Neural cell (in vitro differentiated cells): ENCODE measurements at regions not wholly inside any gene's neighbourhood (a gene's known extent, or its start where the extent isn't known, plus 50 kb on each side); places are given as distances from the start of the nearest gene placed in this dataset.

Source experiments
- H2AFZ ChIP-seq: fragments of 200-600, 300-800 bp; sonication (generic), shearing (Covaris generic); 2 replicates; pipeline ENCODE4 v1.6.0; 2014; ENCODE audit warnings: low read depth, mild to moderate bottlenecking, antibody characterized with exemption, low read length, moderate library complexity
- H3F3A ChIP-seq: fragments of 200-600 bp; shearing (Covaris generic); 2 replicates; pipeline ENCODE4 v1.6.1; 2016; ENCODE audit warnings: mild to moderate bottlenecking, moderate library complexity, mixed read lengths, antibody characterized with exemption, low read length; ENCODE audit not compliant: insufficient read depth, poor library complexity, severe bottlenecking
- H3K27ac ChIP-seq: fragments of 200-600, 300-800 bp; sonication (generic), shearing (Covaris generic); 2 replicates; pipeline ENCODE4 v1.5.1; 2014; ENCODE audit warnings: mild to moderate bottlenecking, low read length, moderate library complexity
- H3K27me3 ChIP-seq: fragments of 300-800, 200-600 bp; sonication (generic), shearing (Covaris generic); 2 replicates; pipeline ENCODE4 v1.6.0; 2014; ENCODE audit warnings: mild to moderate bottlenecking, low read depth, low read length, moderate library complexity; ENCODE audit not compliant: insufficient read depth
- H3K36me3 ChIP-seq: fragments of 300-800, 200-600 bp; sonication (generic), shearing (Covaris generic); 2 replicates; pipeline ENCODE4 v1.5.1; 2014; ENCODE audit warnings: mild to moderate bottlenecking, antibody characterized with exemption, low read length, moderate library complexity; ENCODE audit not compliant: insufficient read depth
- H3K4me2 ChIP-seq: fragments of 300-800, 200-600 bp; sonication (generic), shearing (Covaris generic); 2 replicates; pipeline ENCODE4 v1.6.0; 2014; ENCODE audit warnings: mild to moderate bottlenecking, low read length
- H3K4me3 ChIP-seq: fragments of 300-800, 200-600 bp; sonication (generic), shearing (Covaris generic); 2 replicates; pipeline ENCODE4 v1.5.1; 2014; ENCODE audit warnings: mild to moderate bottlenecking, low read length, moderate library complexity
- H3K79me2 ChIP-seq: fragments of 200-600 bp; shearing (Covaris generic); replicated peaks from 2 replicates; pipeline ENCODE4 v1.6.0; 2014; ENCODE audit warnings: mild to moderate bottlenecking, low read length, moderate library complexity; ENCODE audit not compliant: insufficient read depth
- H3K9ac ChIP-seq: fragments of 300-800, 200-600 bp; sonication (generic), shearing (Covaris generic); 2 replicates; pipeline ENCODE4 v1.6.1; 2016; ENCODE audit warnings: mild to moderate bottlenecking, low read length, mixed read lengths
- H3K9me2 ChIP-seq: fragments of 200-600 bp; shearing (Covaris generic); 2 replicates; pipeline ENCODE4 v1.6.1; 2016; ENCODE audit warnings: mild to moderate bottlenecking, low read length, mixed read lengths; ENCODE audit not compliant: insufficient read depth
- H3K9me3 ChIP-seq: fragments of 200-600, 300-800 bp; sonication (generic), shearing (Covaris generic); 2 replicates; pipeline ENCODE4 v1.6.1; 2016; ENCODE audit warnings: mild to moderate bottlenecking, mixed run types, low read length, moderate library complexity, mixed read lengths
- H4K20me1 ChIP-seq: fragments of 200-600 bp; shearing (Covaris generic); 2 replicates; pipeline ENCODE4 v1.6.1; 2016; ENCODE audit warnings: mild to moderate bottlenecking, mixed run types; ENCODE audit not compliant: insufficient read depth
- CTCF ChIP-seq: fragments of 450-650 bp; IDR thresholded peaks from 2 replicates; pipeline ENCODE4 v1.5.1; 2014; ENCODE audit warnings: antibody characterized with exemption, mild to moderate bottlenecking, moderate library complexity; ENCODE audit not compliant: poor library complexity, severe bottlenecking
- EP300 ChIP-seq: fragments of 450-650 bp; conservative IDR thresholded peaks from 2 replicates; pipeline ENCODE4 v1.6.1; 2014; ENCODE audit warnings: antibody characterized with exemption, mild to moderate bottlenecking, moderate library complexity; ENCODE audit not compliant: poor library complexity, severe bottlenecking
- EZH2 ChIP-seq: fragments of 200-600, 300-800 bp; shearing (Covaris generic), sonication (generic); IDR thresholded peaks from 2 replicates; pipeline ENCODE4 v1.6.1; 2014; ENCODE audit warnings: antibody characterized with exemption, low read length, borderline replicate concordance, mild to moderate bottlenecking; ENCODE audit not compliant: insufficient read depth, poor library complexity, severe bottlenecking
- MXI1 ChIP-seq: fragments of 450-650 bp; conservative IDR thresholded peaks from 2 replicates; pipeline ENCODE4 v1.6.1; 2014; ENCODE audit warnings: antibody characterized with exemption, mild to moderate bottlenecking; ENCODE audit not compliant: poor library complexity, severe bottlenecking
- POLR2AphosphoS5 ChIP-seq: IDR thresholded peaks from 2 replicates; pipeline ENCODE4 v1.6.1; 2012
- RAD21 ChIP-seq: fragments of 450-650 bp; conservative IDR thresholded peaks from 2 replicates; pipeline ENCODE4 v1.6.1; 2014; ENCODE audit warnings: antibody characterized with exemption, mild to moderate bottlenecking, moderate library complexity
- REST ChIP-seq: IDR thresholded peaks from 2 replicates; pipeline ENCODE4 v1.6.1; 2012; ENCODE audit warnings: borderline replicate concordance
- SMC3 ChIP-seq: fragments of 450-650 bp; conservative IDR thresholded peaks from 2 replicates; pipeline ENCODE4 v1.6.1; 2014; ENCODE audit warnings: antibody characterized with exemption, mild to moderate bottlenecking, moderate library complexity; ENCODE audit not compliant: poor library complexity
- TAF1 ChIP-seq: IDR thresholded peaks from 2 replicates; pipeline ENCODE4 v1.6.1; 2012; ENCODE audit warnings: low read depth

- H3K4me3 ChIP-seq = no peak overlapping the region
- TF ChIP-seq RAD21 (no peak), TAF1 (no peak), EP300 (no peak), SMC3 (no peak), EZH2 (no peak), MXI1 (no peak), CTCF (no peak), REST (no peak), POLR2AphosphoS5 (no peak)
- no peaks in the 10 kb centered on the region for H3K36me3 ChIP-seq
These were observed 480.8 kb upstream of the CTNND2 start for GRCh38 chr5:12385095-12385494.

GRCh38 chr5:12384005-12384404, 479.8 kb upstream of the CTNND2 start:
- no peak for TF ChIP-seq SMC3
- no peak for TF ChIP-seq RAD21
- no peak for TF ChIP-seq EZH2
- TF ChIP-seq TAF1 = no peak
- TF ChIP-seq EP300 = no peak
- TF ChIP-seq CTCF = no peak
- TF ChIP-seq MXI1 = no peak
- TF ChIP-seq REST = no peak
- no peak for TF ChIP-seq POLR2AphosphoS5

More at GRCh38 chr5:12385095-12385494, 480.8 kb upstream of the CTNND2 start:
- no peaks in the 10 kb centered on the region for H3K27me3 ChIP-seq
- no peak overlapping the region for H2AFZ ChIP-seq
- H3K79me2 ChIP-seq = no peaks in the 10 kb centered on the region
- H3F3A ChIP-seq = no peaks in the 10 kb centered on the region
- no peaks in the 10 kb centered on the region for H4K20me1 ChIP-seq
- H3K9me3 ChIP-seq = no peaks in the 10 kb centered on the region
- no peak overlapping the region for H3K4me2 ChIP-seq
- no peaks in the 10 kb centered on the region for H3K9me2 ChIP-seq
- H3K27ac ChIP-seq = no peak overlapping the region
- no peak overlapping the region for H3K9ac ChIP-seq

More at GRCh38 chr5:12384005-12384404, 479.8 kb upstream of the CTNND2 start:
- H3K9me3 ChIP-seq = no peaks in the 10 kb centered on the region
- H3K36me3 ChIP-seq = no peaks in the 10 kb centered on the region
- no peaks in the 10 kb centered on the region for H3K9me2 ChIP-seq
- no peaks in the 10 kb centered on the region for H3K79me2 ChIP-seq
- H2AFZ ChIP-seq = no peak overlapping the region
- no peak overlapping the region for H3K9ac ChIP-seq
- H3K27ac ChIP-seq = no peak overlapping the region
- no peaks in the 10 kb centered on the region for H3K27me3 ChIP-seq
- no peaks in the 10 kb centered on the region for H3F3A ChIP-seq
- no peak overlapping the region for H3K4me3 ChIP-seq
- no peaks in the 10 kb centered on the region for H4K20me1 ChIP-seq
- no peak overlapping the region for H3K4me2 ChIP-seq
